Right atrium auricular region (tissue), 2 donors: ENCODE measurements at regions not wholly inside any gene's neighbourhood (a gene's known extent, or its start where the extent isn't known, plus 50 kb on each side); places are given as distances from the start of the nearest gene placed in this dataset.
"Not testable (repeated sequence)": the region's sequence is repeated elsewhere in the genome, so short reads cannot be mapped to it uniquely, and the experiment has no call there.

Experiments
- DNase-seq: peaks from one replicate; pipeline ENCODE4 v3.0.0-alpha.2; 2019; ENCODE audit warnings: low spot score
- H3K27ac ChIP-seq, 2 donors: fragments of 200-600 bp; sonication (generic); 1 replicate in 1 of 2; 2 replicates in 1 of 2; pipeline ENCODE4 v1.5.1; 2016 to 2019
- H3K27me3 ChIP-seq, 2 donors: fragments of 200-600 bp; sonication (generic); one replicate each; pipeline versions ENCODE4 v1.5.1 to v1.6.0; 2017 to 2019
- H3K36me3 ChIP-seq: fragments of 200-600 bp; sonication (generic); one replicate; pipeline ENCODE4 v1.5.1; 2016
- H3K4me1 ChIP-seq, 2 donors: fragments of 200-600 bp; sonication (generic); one replicate each; pipeline versions ENCODE4 v1.5.1 to v1.6.0; 2017 to 2019
- H3K4me3 ChIP-seq, 2 donors: fragments of 200-600 bp; sonication (generic); 1 replicate in 1 of 2; 2 replicates in 1 of 2; pipeline ENCODE4 v1.5.1; 2017 to 2019; ENCODE audit warnings: mild to moderate bottlenecking in 1 of 2, moderate library complexity in 1 of 2
- H3K9me3 ChIP-seq, 2 donors: fragments of 200-600 bp; sonication (generic); one replicate each; pipeline ENCODE4 v1.5.1; 2019
- CTCF ChIP-seq, 2 donors: fragments of 200-600 bp; sonication (generic); IDR thresholded peaks; one replicate each; pipeline ENCODE4 v1.5.1; 2019; ENCODE audit warnings: antibody characterized with exemption in 2 of 2

- H3K27ac ChIP-seq: no peak overlapping the region
Measured at GRCh38 chr3:65126527-65127410, 439.0 kb upstream of the ADAMTS9 start.

GRCh38 chr3:65120156-65120555 lies 432.4 kb upstream of the ADAMTS9 start:
- not testable (repeated sequence) for H3K4me1 ChIP-seq, H3K4me3 ChIP-seq, H3K27ac ChIP-seq, H3K27me3 ChIP-seq, H3K9me3 ChIP-seq, DNase-seq, H3K36me3 ChIP-seq

More at GRCh38 chr3:65126527-65127410, 439.0 kb upstream of the ADAMTS9 start:
- Histone ChIP-seq H3K36me3 (no peaks in the 10 kb centered on the region), H3K27me3 (no peaks in the 10 kb centered on the region), H3K9me3 (no peaks in the 10 kb centered on the region), H3K4me3 (no peak overlapping the region), H3K4me1 (no peaks in the 10 kb centered on the region)
- DNase-seq: no peak
- TF ChIP-seq CTCF (IDR thresholded peaks at IDR 0.05): no peak

- H3K27me3 ChIP-seq: no peaks in the 10 kb centered on the region
- no peak overlapping the region for H3K4me3 ChIP-seq
- no peak for TF ChIP-seq CTCF (IDR thresholded peaks at IDR 0.05)
- DNase-seq: no peak
- no peaks in the 10 kb centered on the region for H3K4me1 ChIP-seq
- no peaks in the 10 kb centered on the region for H3K36me3 ChIP-seq
- peaks cover 0 to 4% of the 10 kb centered on the region in 2 donors for H3K9me3 ChIP-seq
- no peak overlapping the region for H3K27ac ChIP-seq
Measured at GRCh38 chr3:65118912-65119499, 431.2 kb upstream of the ADAMTS9 start.

- no peak for DNase-seq
- Histone ChIP-seq H3K4me3 (no peak overlapping the region), H3K27ac (no peak overlapping the region), H3K36me3 (no peaks in the 10 kb centered on the region), H3K27me3 (no peaks in the 10 kb centered on the region), H3K4me1 (no peaks in the 10 kb centered on the region), H3K9me3 (no peaks in the 10 kb centered on the region)
- no peak for TF ChIP-seq CTCF (IDR thresholded peaks at IDR 0.05)
Measured at GRCh38 chr3:65114041-65114440, 426.2 kb upstream of the ADAMTS9 start.

GRCh38 chr3:65112751-65113300 lies 425.0 kb upstream of the ADAMTS9 start:
- Histone ChIP-seq H3K4me1 (no peaks in the 10 kb centered on the region), H3K27me3 (no peaks in the 10 kb centered on the region), H3K27ac (no peak overlapping the region), H3K36me3 (no peaks in the 10 kb centered on the region), H3K9me3 (no peaks in the 10 kb centered on the region), H3K4me3 (no peak overlapping the region)
- DNase-seq: no peak
- no peak for TF ChIP-seq CTCF (IDR thresholded peaks at IDR 0.05)

- H3K27ac ChIP-seq: no peak overlapping the region
- H3K4me1 ChIP-seq: peaks cover 0 to 5% of the 10 kb centered on the region in 2 donors
- H3K27me3 ChIP-seq: no peaks in the 10 kb centered on the region
- TF ChIP-seq CTCF (IDR thresholded peaks at IDR 0.05): no peak
- no peaks in the 10 kb centered on the region for H3K9me3 ChIP-seq
- DNase-seq: no peak
- no peaks in the 10 kb centered on the region for H3K36me3 ChIP-seq
- no peak overlapping the region for H3K4me3 ChIP-seq
Measured at GRCh38 chr3:65110661-65111060, 422.9 kb upstream of the ADAMTS9 start.
